Activated T-cell treated with anti-CD3 and anti-CD28 coated beads for 48 hours (primary cell): ENCODE measurements at regions not wholly inside any gene's neighbourhood (a gene's known extent, or its start where the extent isn't known, plus 50 kb on each side); places are given as distances from the start of the nearest gene placed in this dataset.

Source experiments
- DNase-seq: peaks from one replicate; pipeline ENCODE4 v3.0.0-alpha.2; 2020; ENCODE audit warnings: low read depth

DNA sequence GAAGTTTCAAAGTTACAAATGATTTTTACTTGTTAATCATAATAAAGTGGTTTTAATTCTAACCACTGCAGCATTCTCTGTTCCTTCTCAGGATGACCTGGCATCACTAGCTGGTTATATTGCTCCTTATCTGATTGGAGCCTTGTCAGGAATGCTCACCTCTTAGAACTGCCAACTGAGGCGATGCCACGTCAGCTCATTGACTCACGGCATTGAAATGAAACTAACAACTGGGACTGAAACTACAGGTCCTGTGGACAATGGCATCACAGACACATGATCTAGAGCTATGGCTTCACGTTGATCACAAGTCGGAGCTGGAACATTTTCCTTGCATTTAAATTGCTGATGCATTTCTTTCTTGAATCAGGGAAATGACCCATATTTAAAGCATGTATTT lies 54.9 kb upstream of the MAP2 start:
- peak; percentile 1 for DNase-seq

- no peak for DNase-seq
These were observed 54.2 kb upstream of the MAP2 start for GRCh38 chr2:209369656-209370055.

GRCh38 chr2:209371407-209371806 lies 52.4 kb upstream of the MAP2 start:
- DNase-seq, result no peak
